HG02798 (cell line): ENCODE measurements at regions not wholly inside any gene's neighbourhood (a gene's known extent, or its start where the extent isn't known, plus 50 kb on each side); places are given as distances from the start of the nearest gene placed in this dataset.
"Not testable (repeated sequence)": the region's sequence is repeated elsewhere in the genome, so short reads cannot be mapped to it uniquely, and the experiment has no call there.

Experiments used
- ATAC-seq: cut with Tn5 transposase; IDR thresholded peaks from one replicate; pipeline ENCODE4 v1.9.1; 2021; ENCODE audit warnings: mild to moderate bottlenecking; ENCODE audit not compliant: unreplicated experiment, poor library complexity

GRCh38 chr1:178572604-178573003 is 59.7 kb downstream of the TEX35 start:
- ATAC-seq, result no peak

GRCh38 chr1:178573330-178573729 is 60.4 kb downstream of the TEX35 start:
- ATAC-seq, result peak; percentile 75

GRCh38 chr1:178574345-178574744 is 61.4 kb downstream of the TEX35 start:
- no peak for ATAC-seq

- no peak for ATAC-seq
Observed at GRCh38 chr1:178575611-178576361, 62.9 kb downstream of the TEX35 start.

GRCh38 chr1:178576841-178577240 is 63.9 kb downstream of the TEX35 start:
- ATAC-seq, result no peak

- no peak for ATAC-seq
Observed at GRCh38 chr1:178577882-178578281, 65.0 kb downstream of the TEX35 start.

GRCh38 chr1:178578541-178578940 is 65.6 kb downstream of the TEX35 start:
- ATAC-seq, result no peak

GRCh38 chr1:178579095-178579494 is 66.2 kb downstream of the TEX35 start:
- ATAC-seq, result no peak

GRCh38 chr1:178579562-178579961 is 66.7 kb downstream of the TEX35 start:
- ATAC-seq, result peak; percentile 43

- no peak for ATAC-seq
Observed at GRCh38 chr1:178580096-178580495, 67.2 kb downstream of the TEX35 start.

GRCh38 chr1:178580876-178581275 is 68.0 kb downstream of the TEX35 start:
- no peak for ATAC-seq

GRCh38 chr1:178581351-178582303 is 68.7 kb downstream of the TEX35 start:
- ATAC-seq, result peak; percentile 86

GRCh38 chr1:178587096-178587495 is 74.2 kb downstream of the TEX35 start:
- ATAC-seq, result no peak

GRCh38 chr1:178587975-178588374 is 75.1 kb downstream of the TEX35 start:
- no peak for ATAC-seq

GRCh38 chr1:178589042-178589441 is 76.1 kb downstream of the TEX35 start:
- ATAC-seq, result not testable (repeated sequence)

- ATAC-seq, result not testable (repeated sequence)
Observed at GRCh38 chr1:178591811-178592210, 78.9 kb downstream of the TEX35 start.

- ATAC-seq, result no peak
Observed at GRCh38 chr1:178593515-178593914, 80.6 kb downstream of the TEX35 start.

- ATAC-seq, result no peak
Observed at GRCh38 chr1:178594133-178594532, 81.2 kb downstream of the TEX35 start.

- ATAC-seq, result no peak
Observed at GRCh38 chr1:178595491-178595890, 82.6 kb downstream of the TEX35 start.

GRCh38 chr1:178599087-178599486 is 86.2 kb downstream of the TEX35 start:
- ATAC-seq, result no peak

GRCh38 chr1:178599745-178600144 is 86.8 kb downstream of the TEX35 start:
- ATAC-seq, result peak; percentile 91
